ENCODE measurements at regions not wholly inside any gene's neighbourhood (a gene's known extent, or its start where the extent isn't known, plus 50 kb on each side); places are given as distances from the start of the nearest gene placed in this dataset.

DNA sequence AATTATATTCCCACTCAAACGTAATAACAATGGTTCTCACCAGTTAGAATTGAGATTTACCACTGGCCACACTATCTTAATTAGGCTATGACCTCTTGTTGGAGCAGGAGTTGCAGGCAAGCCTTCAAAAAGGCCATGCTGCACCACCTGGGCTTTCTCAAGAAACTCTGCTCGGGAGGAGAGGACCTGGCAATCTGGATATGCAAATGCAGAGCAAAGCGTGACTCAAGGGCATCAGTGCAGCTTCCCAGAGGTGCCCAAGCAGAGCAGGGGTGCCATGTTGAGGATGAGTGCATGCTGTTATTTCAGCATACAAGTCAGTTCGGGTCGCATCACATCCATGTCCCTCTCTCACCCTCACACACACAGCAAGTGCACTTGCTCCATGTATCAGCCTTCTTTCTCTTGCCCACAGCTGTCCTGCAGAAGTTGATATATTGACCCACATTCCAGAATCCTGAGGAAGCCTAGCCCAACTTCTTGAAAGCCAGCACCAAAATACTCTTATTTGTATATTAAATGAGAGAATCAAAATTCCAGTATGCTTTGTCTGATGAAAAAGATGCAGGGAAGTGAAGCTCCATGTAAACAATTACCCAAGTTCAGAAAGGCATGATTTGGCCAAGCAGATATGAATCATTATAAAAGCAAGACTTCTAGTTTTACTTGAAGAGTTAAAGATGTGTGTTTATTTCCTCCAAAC, 55.7 kb upstream of the IL6 start:
- TF ChIP-seq, protein P1, sequence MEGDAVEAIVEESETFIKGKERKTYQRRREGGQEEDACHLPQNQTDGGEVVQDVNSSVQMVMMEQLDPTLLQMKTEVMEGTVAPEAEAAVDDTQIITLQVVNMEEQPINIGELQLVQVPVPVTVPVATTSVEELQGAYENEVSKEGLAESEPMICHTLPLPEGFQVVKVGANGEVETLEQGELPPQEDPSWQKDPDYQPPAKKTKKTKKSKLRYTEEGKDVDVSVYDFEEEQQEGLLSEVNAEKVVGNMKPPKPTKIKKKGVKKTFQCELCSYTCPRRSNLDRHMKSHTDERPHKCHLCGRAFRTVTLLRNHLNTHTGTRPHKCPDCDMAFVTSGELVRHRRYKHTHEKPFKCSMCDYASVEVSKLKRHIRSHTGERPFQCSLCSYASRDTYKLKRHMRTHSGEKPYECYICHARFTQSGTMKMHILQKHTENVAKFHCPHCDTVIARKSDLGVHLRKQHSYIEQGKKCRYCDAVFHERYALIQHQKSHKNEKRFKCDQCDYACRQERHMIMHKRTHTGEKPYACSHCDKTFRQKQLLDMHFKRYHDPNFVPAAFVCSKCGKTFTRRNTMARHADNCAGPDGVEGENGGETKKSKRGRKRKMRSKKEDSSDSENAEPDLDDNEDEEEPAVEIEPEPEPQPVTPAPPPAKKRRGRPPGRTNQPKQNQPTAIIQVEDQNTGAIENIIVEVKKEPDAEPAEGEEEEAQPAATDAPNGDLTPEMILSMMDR (IDR thresholded peaks at IDR 0.05), result no peak
- H3K9ac ChIP-seq, result no peak overlapping the region
- no peaks in the 10 kb centered on the region for H3K79me2 ChIP-seq
- no peaks in the 10 kb centered on the region for H3K4me1 ChIP-seq
- no peak overlapping the region for H3K27ac ChIP-seq
- H3K9me3 ChIP-seq (ENCODE audit: control insufficient read depth, low read length), result no peaks in the 10 kb centered on the region
- no peak overlapping the region for H3K4me2 ChIP-seq (ENCODE audit: low read length)
- no peaks in the 10 kb centered on the region for H3K27me3 ChIP-seq (ENCODE audit: control insufficient read depth, insufficient read depth, low read length)
- H3K4me3 ChIP-seq (ENCODE audit: low read depth, low read length), result no peak overlapping the region
- H2AFZ ChIP-seq, result no peak overlapping the region
- no peaks in the 10 kb centered on the region for H3K36me3 ChIP-seq (ENCODE audit: control insufficient read depth, insufficient read depth, low read length)

GRCh38 chr7:22670422-22670815, 56.6 kb upstream of the IL6 start:
- no peak overlapping the region for H2AFZ ChIP-seq
- H3K9ac ChIP-seq, result no peak overlapping the region
- H3K27me3 ChIP-seq (ENCODE audit: control insufficient read depth, insufficient read depth, low read length), result no peaks in the 10 kb centered on the region
- H3K9me3 ChIP-seq (ENCODE audit: control insufficient read depth, low read length), result no peaks in the 10 kb centered on the region
- H3K4me2 ChIP-seq (ENCODE audit: low read length), result no peak overlapping the region
- no peak overlapping the region for H3K27ac ChIP-seq
- H3K4me1 ChIP-seq, result no peaks in the 10 kb centered on the region
- H3K4me3 ChIP-seq (ENCODE audit: low read depth, low read length), result no peak overlapping the region
- H3K36me3 ChIP-seq (ENCODE audit: control insufficient read depth, insufficient read depth, low read length), result no peaks in the 10 kb centered on the region
- no peaks in the 10 kb centered on the region for H3K79me2 ChIP-seq
- TF ChIP-seq, protein P1 (IDR thresholded peaks at IDR 0.05), result no peak

DNA sequence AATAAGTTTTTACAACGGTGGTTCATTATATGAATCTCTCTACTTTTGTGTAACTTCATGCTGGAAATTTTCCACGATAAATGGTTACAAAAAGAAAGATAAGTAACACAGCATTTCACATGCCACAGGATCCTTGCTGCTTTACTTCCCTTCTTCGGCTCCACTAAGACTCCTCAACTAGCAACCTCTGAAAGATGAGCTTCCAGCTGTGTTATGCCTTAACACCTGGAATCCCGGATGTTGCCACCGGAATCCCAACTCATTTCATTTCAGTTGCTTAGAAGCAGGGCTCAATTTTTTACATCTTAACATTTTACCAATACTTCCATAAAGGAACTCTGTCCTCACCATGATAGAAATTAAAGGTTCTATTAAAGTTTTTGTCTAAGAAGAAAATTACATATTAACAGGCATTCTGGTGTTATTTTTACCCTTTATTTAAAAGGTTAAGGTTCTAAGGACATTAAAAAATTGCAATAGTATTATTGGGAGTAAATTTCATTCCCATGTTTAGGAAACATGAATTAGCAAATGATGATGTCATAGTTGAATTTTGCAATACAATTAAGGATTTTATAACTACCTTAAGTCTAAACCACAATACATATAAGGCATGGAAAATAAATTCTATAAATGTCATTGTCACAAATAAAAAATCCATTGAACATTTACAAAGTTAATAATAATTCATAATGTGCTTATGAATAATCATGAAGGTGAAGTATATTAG, 57.1 kb upstream of the IL6 start:
- TF ChIP-seq, protein P1 (IDR thresholded peaks at IDR 0.05), result no peak
- no peaks in the 10 kb centered on the region for H3K36me3 ChIP-seq (ENCODE audit: control insufficient read depth, insufficient read depth, low read length)
- H3K4me1 ChIP-seq, result no peaks in the 10 kb centered on the region
- no peaks in the 10 kb centered on the region for H3K79me2 ChIP-seq
- H3K4me3 ChIP-seq (ENCODE audit: low read depth, low read length), result no peak overlapping the region
- no peaks in the 10 kb centered on the region for H3K9me3 ChIP-seq (ENCODE audit: control insufficient read depth, low read length)
- no peak overlapping the region for H3K4me2 ChIP-seq (ENCODE audit: low read length)
- H2AFZ ChIP-seq, result no peak overlapping the region
- H3K27me3 ChIP-seq (ENCODE audit: control insufficient read depth, insufficient read depth, low read length), result no peaks in the 10 kb centered on the region
- H3K9ac ChIP-seq, result no peak overlapping the region
- H3K27ac ChIP-seq, result no peak overlapping the region

- TF ChIP-seq, protein P1 (IDR thresholded peaks at IDR 0.05), result no peak
- Histone ChIP-seq H3K27me3 (ENCODE audit: control insufficient read depth, insufficient read depth, low read length) (no peaks in the 10 kb centered on the region), H3K4me3 (ENCODE audit: low read depth, low read length) (no peak overlapping the region), H3K27ac (no peak overlapping the region), H2AFZ (no peak overlapping the region), H3K9me3 (ENCODE audit: control insufficient read depth, low read length) (no peaks in the 10 kb centered on the region), H3K79me2 (no peaks in the 10 kb centered on the region), H3K4me1 (no peaks in the 10 kb centered on the region), H3K36me3 (ENCODE audit: control insufficient read depth, insufficient read depth, low read length) (no peaks in the 10 kb centered on the region), H3K9ac (no peak overlapping the region), H3K4me2 (ENCODE audit: low read length) (no peak overlapping the region)
These were observed 58.0 kb upstream of the IL6 start for GRCh38 chr7:22668971-22669401.
